ENCODE measurements at regions not wholly inside any gene's neighbourhood (a gene's known extent, or its start where the extent isn't known, plus 50 kb on each side); places are given as distances from the start of the nearest gene placed in this dataset.

DNA sequence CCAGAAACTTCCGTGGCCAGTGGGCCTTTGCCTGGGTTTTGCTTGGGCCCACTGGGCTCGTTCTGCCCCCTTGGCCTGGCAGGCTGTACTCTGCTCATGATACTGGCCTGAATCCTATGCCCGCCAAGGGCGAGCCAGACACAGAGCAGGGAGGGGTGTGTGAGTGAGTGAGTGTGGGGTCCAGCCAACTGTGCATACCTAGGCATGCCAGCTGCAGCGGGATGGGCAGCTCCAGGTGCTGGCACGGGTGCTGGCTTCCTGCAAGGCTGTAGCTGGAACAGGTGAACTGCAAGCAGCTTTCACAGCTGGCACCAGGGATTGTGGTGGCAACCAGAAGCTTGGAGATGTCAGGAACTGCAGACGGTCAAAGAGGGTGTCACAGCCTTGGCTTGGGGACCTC is 1276.4 kb downstream of the SLC16A7 start:
- Histone ChIP-seq H3K36me3 (ENCODE audit: control insufficient read depth, insufficient read depth, low read length) (no peaks in the 10 kb centered on the region), H3K79me2 (no peaks in the 10 kb centered on the region), H3K27ac (no peak overlapping the region), H2AFZ (no peak overlapping the region), H3K4me3 (ENCODE audit: low read depth, low read length) (no peak overlapping the region), H3K9ac (no peak overlapping the region), H3K4me1 (no peaks in the 10 kb centered on the region), H3K27me3 (ENCODE audit: control insufficient read depth, insufficient read depth, low read length) (no peaks in the 10 kb centered on the region), H3K4me2 (ENCODE audit: low read length) (no peak overlapping the region), H3K9me3 (ENCODE audit: control insufficient read depth, low read length) (no peaks in the 10 kb centered on the region)
- no peak for TF ChIP-seq CTCF (IDR thresholded peaks at IDR 0.05)

DNA sequence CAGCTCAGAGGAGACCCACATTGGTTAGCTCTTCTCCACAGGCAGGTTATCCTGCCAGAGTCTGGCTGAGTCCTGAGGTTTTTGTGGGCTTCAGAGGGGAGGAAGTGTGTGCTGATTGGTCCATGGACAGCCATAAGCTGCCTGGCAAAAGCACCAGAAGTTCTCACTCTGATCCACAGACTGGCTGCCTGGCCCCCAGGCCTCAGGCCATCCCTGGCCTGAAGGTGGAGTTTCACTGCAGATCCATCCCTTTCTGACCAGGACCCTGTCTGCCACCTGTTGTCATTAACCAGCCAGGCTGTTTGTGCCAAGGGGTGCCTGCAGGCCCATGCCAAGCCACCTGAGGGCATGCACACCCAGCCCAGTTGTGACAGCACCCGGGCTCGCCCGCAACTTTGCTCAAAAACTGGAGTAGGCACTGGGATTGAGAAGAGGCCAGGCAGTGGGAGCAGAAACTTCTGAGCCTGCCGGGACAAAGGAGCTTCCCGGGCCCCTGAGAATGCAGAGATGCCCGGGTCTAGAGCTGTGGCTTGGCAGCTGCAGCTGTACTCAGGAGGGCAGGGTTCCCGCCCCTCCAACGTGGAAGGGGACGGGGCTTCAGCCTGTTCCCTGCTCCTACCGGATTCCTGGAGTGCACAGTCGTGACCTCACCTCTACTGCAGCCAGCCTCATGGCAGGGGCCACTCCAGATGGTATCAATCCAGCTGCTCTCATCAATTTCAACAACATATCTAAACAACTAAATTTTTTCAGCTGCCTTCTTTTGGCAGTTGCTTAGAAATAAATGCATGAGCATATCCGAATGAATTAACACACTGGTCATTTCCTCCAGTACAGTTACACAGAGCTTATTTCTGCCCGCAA is 1277.3 kb downstream of the SLC16A7 start:
- no peaks in the 10 kb centered on the region for H3K27me3 ChIP-seq (ENCODE audit: control insufficient read depth, insufficient read depth, low read length)
- no peak overlapping the region for H3K4me3 ChIP-seq (ENCODE audit: low read depth, low read length)
- H3K36me3 ChIP-seq (ENCODE audit: control insufficient read depth, insufficient read depth, low read length), result no peaks in the 10 kb centered on the region
- no peak for TF ChIP-seq CTCF (IDR thresholded peaks at IDR 0.05)
- H3K4me1 ChIP-seq, result no peaks in the 10 kb centered on the region
- H3K9me3 ChIP-seq (ENCODE audit: control insufficient read depth, low read length), result no peaks in the 10 kb centered on the region
- H3K79me2 ChIP-seq, result no peaks in the 10 kb centered on the region
- no peak overlapping the region for H3K27ac ChIP-seq
- no peak overlapping the region for H3K9ac ChIP-seq
- no peak overlapping the region for H3K4me2 ChIP-seq (ENCODE audit: low read length)
- H2AFZ ChIP-seq, result no peak overlapping the region

- H3K9ac ChIP-seq, result no peak overlapping the region
- no peaks in the 10 kb centered on the region for H3K4me1 ChIP-seq
- no peaks in the 10 kb centered on the region for H3K27me3 ChIP-seq (ENCODE audit: control insufficient read depth, insufficient read depth, low read length)
- H3K9me3 ChIP-seq (ENCODE audit: control insufficient read depth, low read length), result no peaks in the 10 kb centered on the region
- H3K4me2 ChIP-seq (ENCODE audit: low read length), result no peak overlapping the region
- TF ChIP-seq CTCF (IDR thresholded peaks at IDR 0.05), result no peak
- no peaks in the 10 kb centered on the region for H3K36me3 ChIP-seq (ENCODE audit: control insufficient read depth, insufficient read depth, low read length)
- H2AFZ ChIP-seq, result no peak overlapping the region
- no peaks in the 10 kb centered on the region for H3K79me2 ChIP-seq
- H3K4me3 ChIP-seq (ENCODE audit: low read depth, low read length), result no peak overlapping the region
- H3K27ac ChIP-seq, result no peak overlapping the region
These were observed 1278.3 kb downstream of the SLC16A7 start for GRCh38 chr12:60874091-60874490.

GRCh38 chr12:60920841-60921495 is 1325.1 kb downstream of the SLC16A7 start:
- no peak overlapping the region for H3K27ac ChIP-seq
- no peak overlapping the region for H3K4me3 ChIP-seq (ENCODE audit: low read depth, low read length)
- H3K9me3 ChIP-seq (ENCODE audit: control insufficient read depth, low read length), result no peaks in the 10 kb centered on the region
- no peak overlapping the region for H2AFZ ChIP-seq
- TF ChIP-seq CTCF (IDR thresholded peaks at IDR 0.05), result no peak
- H3K79me2 ChIP-seq, result no peaks in the 10 kb centered on the region
- H3K36me3 ChIP-seq (ENCODE audit: control insufficient read depth, insufficient read depth, low read length), result no peaks in the 10 kb centered on the region
- no peak overlapping the region for H3K4me2 ChIP-seq (ENCODE audit: low read length)
- no peak overlapping the region for H3K9ac ChIP-seq
- H3K27me3 ChIP-seq (ENCODE audit: control insufficient read depth, insufficient read depth, low read length), result no peaks in the 10 kb centered on the region
- no peaks in the 10 kb centered on the region for H3K4me1 ChIP-seq
